ENCODE measurements at regions not wholly inside any gene's neighbourhood (a gene's known extent, or its start where the extent isn't known, plus 50 kb on each side); places are given as distances from the start of the nearest gene placed in this dataset.

DNA sequence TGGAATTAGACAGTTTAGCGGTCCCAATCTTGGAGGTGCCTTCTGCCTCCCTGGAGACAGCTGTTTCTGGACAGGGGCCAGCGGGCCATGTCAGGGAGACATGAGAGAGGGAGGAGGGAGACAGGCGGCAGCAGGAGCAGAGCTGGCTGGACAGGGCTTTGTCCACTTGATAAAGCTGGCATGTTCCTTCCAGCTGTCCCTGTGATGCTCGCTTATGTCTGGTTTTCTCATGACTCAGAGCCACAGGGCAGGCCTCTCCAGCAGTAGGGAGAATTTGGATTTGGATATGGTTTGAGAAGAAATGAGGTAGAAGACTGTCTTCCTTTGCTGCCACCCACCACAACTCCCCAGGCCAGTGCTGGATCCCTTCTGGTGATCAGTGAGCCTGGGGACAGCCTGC lies 51.7 kb upstream of the SORCS3 start:
- TF ChIP-seq EZH2phosphoT487 (IDR thresholded peaks at IDR 0.05; ENCODE audit: low read depth) (no peak), CTCF (IDR thresholded peaks at IDR 0.05; ENCODE audit: low read depth, low read length) (no peak)
- no peak overlapping the region for H3K4me2 ChIP-seq (ENCODE audit: low read length)
- H3K9me3 ChIP-seq (ENCODE audit: insufficient read depth, low read length), result no peaks in the 10 kb centered on the region
- H3K4me3 ChIP-seq (ENCODE audit: low read length), result no peak overlapping the region
- no peak overlapping the region for H3K27ac ChIP-seq (ENCODE audit: low read length)
- H3K79me2 ChIP-seq (ENCODE audit: low read length), result no peaks in the 10 kb centered on the region
- H3K9ac ChIP-seq (ENCODE audit: low read length), result no peak overlapping the region
- peaks cover 4% of the 10 kb centered on the region; the same call in 1 of the 2 replicates for H3K27me3 ChIP-seq (ENCODE audit: low read depth, low read length)
- H4K20me1 ChIP-seq (ENCODE audit: insufficient read depth, low read length), result no peaks in the 10 kb centered on the region
- H3K4me1 ChIP-seq (ENCODE audit: low read length), result no peaks in the 10 kb centered on the region
- no peak overlapping the region for H2AFZ ChIP-seq (ENCODE audit: low read depth, low read length)
- no peaks in the 10 kb centered on the region for H3K36me3 ChIP-seq (replicated peaks; ENCODE audit: low read depth, low read length)

GRCh38 chr10:104589871-104590270 lies 51.2 kb upstream of the SORCS3 start:
- H3K4me3 ChIP-seq (ENCODE audit: low read length), result no peak overlapping the region
- no peaks in the 10 kb centered on the region for H4K20me1 ChIP-seq (ENCODE audit: insufficient read depth, low read length)
- H3K27ac ChIP-seq (ENCODE audit: low read length), result no peak overlapping the region
- H3K9ac ChIP-seq (ENCODE audit: low read length), result no peak overlapping the region
- H3K79me2 ChIP-seq (ENCODE audit: low read length), result no peaks in the 10 kb centered on the region
- no peaks in the 10 kb centered on the region for H3K4me1 ChIP-seq (ENCODE audit: low read length)
- no peak overlapping the region for H3K4me2 ChIP-seq (ENCODE audit: low read length)
- no peak overlapping the region for H2AFZ ChIP-seq (ENCODE audit: low read depth, low read length)
- no peaks in the 10 kb centered on the region for H3K9me3 ChIP-seq (ENCODE audit: insufficient read depth, low read length)
- peaks cover 4% of the 10 kb centered on the region; the same call in 1 of the 2 replicates for H3K27me3 ChIP-seq (ENCODE audit: low read depth, low read length)
- H3K36me3 ChIP-seq (replicated peaks; ENCODE audit: low read depth, low read length), result no peaks in the 10 kb centered on the region
- TF ChIP-seq EZH2phosphoT487 (IDR thresholded peaks at IDR 0.05; ENCODE audit: low read depth) (no peak), CTCF (IDR thresholded peaks at IDR 0.05; ENCODE audit: low read depth, low read length) (no peak)

Data from OCI-LY3 (cell line).